HG03520 (cell line): ENCODE measurements at regions not wholly inside any gene's neighbourhood (a gene's known extent, or its start where the extent isn't known, plus 50 kb on each side); places are given as distances from the start of the nearest gene placed in this dataset.
"Not testable (repeated sequence)": the region's sequence is repeated elsewhere in the genome, so short reads cannot be mapped to it uniquely, and the experiment has no call there.

Experiments
- ATAC-seq: cut with Tn5 transposase; IDR thresholded peaks from one replicate; pipeline ENCODE4 v1.9.1; 2021; ENCODE audit warnings: mild to moderate bottlenecking, moderate library complexity; ENCODE audit not compliant: unreplicated experiment

GRCh38 chr3:78076379-78076778 is 1036.5 kb downstream of the ROBO2 start:
- no peak for ATAC-seq

GRCh38 chr3:78077178-78077577 is 1037.3 kb downstream of the ROBO2 start:
- ATAC-seq = no peak

GRCh38 chr3:78077842-78078241 is 1037.9 kb downstream of the ROBO2 start:
- ATAC-seq = no peak

- ATAC-seq = no peak
Measured at GRCh38 chr3:78079514-78079913, 1039.6 kb downstream of the ROBO2 start.

- no peak for ATAC-seq
Measured at GRCh38 chr3:78086150-78086549, 1046.3 kb downstream of the ROBO2 start.

GRCh38 chr3:78087134-78087533 is 1047.2 kb downstream of the ROBO2 start:
- ATAC-seq = no peak

- no peak for ATAC-seq
Measured at GRCh38 chr3:78088006-78088405, 1048.1 kb downstream of the ROBO2 start.

GRCh38 chr3:78090382-78090781 is 1050.5 kb downstream of the ROBO2 start:
- no peak for ATAC-seq

- no peak for ATAC-seq
Measured at GRCh38 chr3:78091478-78092119, 1051.7 kb downstream of the ROBO2 start.

- not testable (repeated sequence) for ATAC-seq
Measured at GRCh38 chr3:78092574-78092973, 1052.7 kb downstream of the ROBO2 start.

GRCh38 chr3:78096488-78097255 is 1056.8 kb downstream of the ROBO2 start:
- ATAC-seq = no peak

GRCh38 chr3:78098367-78098766 is 1058.5 kb downstream of the ROBO2 start:
- no peak for ATAC-seq

- ATAC-seq = no peak
Measured at GRCh38 chr3:78101384-78101783, 1061.5 kb downstream of the ROBO2 start.

GRCh38 chr3:78108269-78108961 is 1068.5 kb downstream of the ROBO2 start:
- not testable (repeated sequence) for ATAC-seq

- ATAC-seq = no peak
Measured at GRCh38 chr3:78112291-78113010, 1072.6 kb downstream of the ROBO2 start.

- ATAC-seq = no peak
Measured at GRCh38 chr3:78115983-78116382, 1076.1 kb downstream of the ROBO2 start.

- no peak for ATAC-seq
Measured at GRCh38 chr3:78116874-78117273, 1077.0 kb downstream of the ROBO2 start.

GRCh38 chr3:78123058-78123457 is 1083.2 kb downstream of the ROBO2 start:
- ATAC-seq = no peak

GRCh38 chr3:78129707-78130106 is 1089.8 kb downstream of the ROBO2 start:
- no peak for ATAC-seq

- peak; percentile 43 for ATAC-seq
Measured at GRCh38 chr3:78130741-78131290, 1090.9 kb downstream of the ROBO2 start.

GRCh38 chr3:78134496-78134895 is 1094.6 kb downstream of the ROBO2 start:
- ATAC-seq = no peak
